Thymus (tissue), 11 donors: ENCODE measurements at regions not wholly inside any gene's neighbourhood (a gene's known extent, or its start where the extent isn't known, plus 50 kb on each side); places are given as distances from the start of the nearest gene placed in this dataset.

Source experiments
- DNase-seq, 9 donors: peaks; one replicate each; pipeline ENCODE4 v3.0.0-alpha.2; 2013; ENCODE audit warnings: low spot score in 9 of 9, low read depth in 6 of 9, missing footprints in 1 of 9
- H3K27ac ChIP-seq, 2 donors: one replicate each; pipeline ENCODE4 v1.5.1; 2013; ENCODE audit warnings: control low read depth in 1 of 2, low read depth in 1 of 2, low read length in 1 of 2, mild to moderate bottlenecking in 1 of 2, moderate library complexity in 1 of 2
- H3K27me3 ChIP-seq, 2 donors: one replicate each; pipeline ENCODE4 v1.5.1; 2013; ENCODE audit warnings: low read length in 1 of 2; ENCODE audit not compliant: control insufficient read depth in 2 of 2, insufficient read depth in 1 of 2
- H3K36me3 ChIP-seq, 2 donors: one replicate each; pipeline ENCODE4 v1.5.1; 2013; ENCODE audit warnings: low read length in 1 of 2, mild to moderate bottlenecking in 1 of 2, moderate library complexity in 1 of 2; ENCODE audit not compliant: control insufficient read depth in 2 of 2, insufficient read depth in 2 of 2
- H3K4me1 ChIP-seq, 2 donors: one replicate each; pipeline ENCODE4 v1.5.1; 2013; ENCODE audit warnings: low read length in 2 of 2; ENCODE audit not compliant: control insufficient read depth in 2 of 2, insufficient read depth in 2 of 2
- H3K4me3 ChIP-seq, 2 donors: one replicate each; pipeline ENCODE4 v1.5.1; 2013; ENCODE audit warnings: low read length in 2 of 2, control low read depth in 1 of 2, mild to moderate bottlenecking in 1 of 2
- H3K9me3 ChIP-seq, 2 donors: one replicate each; pipeline ENCODE4 v1.5.1; 2013; ENCODE audit warnings: low read length in 1 of 2, mild to moderate bottlenecking in 1 of 2; ENCODE audit not compliant: control insufficient read depth in 2 of 2, insufficient read depth in 1 of 2
- WGBS: extraction: QIAGEN DNeasy Blood & Tissue Kit; methylation state at CpG from one replicate; pipeline ENCODE4 v1.1.7; 2013; 5-methylcytosine and 5-hydroxymethylcytosine counted together
- donor health status: healthy.

DNA sequence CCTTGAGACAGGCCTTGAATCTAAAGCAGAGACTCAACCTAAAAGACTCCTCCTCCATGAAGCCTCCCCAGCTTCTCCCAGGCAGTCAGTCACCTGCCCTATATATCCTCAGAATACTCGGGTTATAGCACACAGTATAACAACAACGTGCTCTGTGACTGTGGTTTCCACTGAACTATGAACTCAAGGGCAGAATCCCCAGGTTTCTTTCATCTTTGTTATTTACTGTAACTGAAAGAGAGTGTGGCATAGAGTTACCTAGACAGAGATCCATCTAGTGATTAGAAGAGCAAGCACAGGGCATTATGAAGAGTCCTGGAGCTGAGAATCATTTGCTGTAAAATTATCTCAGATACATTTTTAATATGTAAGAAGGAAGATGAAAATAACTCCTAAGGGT lies 281.6 kb upstream of the ZNF521 start:
- no peak overlapping the region for H3K4me3 ChIP-seq
- H3K27me3 ChIP-seq: no peaks in the 10 kb centered on the region
- no peaks in the 10 kb centered on the region for H3K9me3 ChIP-seq
- peaks cover 0 to 4% of the 10 kb centered on the region in 2 donors for H3K4me1 ChIP-seq
- 89% methylated on average over 2 of the region's 2 CpGs for WGBS
- no peaks in the 10 kb centered on the region for H3K36me3 ChIP-seq
- DNase-seq: peak in 1 of 9 donors; percentile 34
- H3K27ac ChIP-seq: no peak overlapping the region

- H3K27me3 ChIP-seq: no peaks in the 10 kb centered on the region
- H3K4me3 ChIP-seq: no peak overlapping the region
- H3K27ac ChIP-seq: no peak overlapping the region
- no peak for DNase-seq
- H3K9me3 ChIP-seq: no peaks in the 10 kb centered on the region
- no peaks in the 10 kb centered on the region for H3K36me3 ChIP-seq
- peaks cover 0 to 4% of the 10 kb centered on the region in 2 donors for H3K4me1 ChIP-seq
Measured at GRCh38 chr18:25630682-25631081, 278.7 kb upstream of the ZNF521 start.

GRCh38 chr18:25621682-25622081 lies 269.7 kb upstream of the ZNF521 start:
- no peaks in the 10 kb centered on the region for H3K27me3 ChIP-seq
- WGBS: 94% methylated on average over 2 of the region's 2 CpGs
- H3K27ac ChIP-seq: no peak overlapping the region
- no peak for DNase-seq
- H3K4me3 ChIP-seq: no peak overlapping the region
- no peaks in the 10 kb centered on the region for H3K36me3 ChIP-seq
- H3K4me1 ChIP-seq: no peaks in the 10 kb centered on the region
- no peaks in the 10 kb centered on the region for H3K9me3 ChIP-seq

GRCh38 chr18:25621144-25621543 lies 269.2 kb upstream of the ZNF521 start:
- Histone ChIP-seq H3K36me3 (no peaks in the 10 kb centered on the region), H3K4me3 (no peak overlapping the region), H3K9me3 (no peaks in the 10 kb centered on the region), H3K4me1 (no peaks in the 10 kb centered on the region), H3K27ac (no peak overlapping the region), H3K27me3 (no peaks in the 10 kb centered on the region)
- DNase-seq: no peak
- 96% methylated on average over 1 of the region's 1 CpG for WGBS

GRCh38 chr18:25614168-25614567 lies 262.2 kb upstream of the ZNF521 start:
- WGBS: 94% methylated on average over 4 of the region's 4 CpGs

GRCh38 chr18:25612466-25612865 lies 260.5 kb upstream of the ZNF521 start:
- 90% methylated on average over 5 of the region's 5 CpGs for WGBS
- H3K36me3 ChIP-seq: no peaks in the 10 kb centered on the region
- no peak overlapping the region for H3K4me3 ChIP-seq
- no peak overlapping the region for H3K27ac ChIP-seq
- no peaks in the 10 kb centered on the region for H3K9me3 ChIP-seq
- H3K27me3 ChIP-seq: no peaks in the 10 kb centered on the region
- no peaks in the 10 kb centered on the region for H3K4me1 ChIP-seq
- no peak for DNase-seq

More at GRCh38 chr18:25614168-25614567, 262.2 kb upstream of the ZNF521 start:
- Histone ChIP-seq H3K4me3 (no peak overlapping the region), H3K9me3 (no peaks in the 10 kb centered on the region), H3K36me3 (no peaks in the 10 kb centered on the region), H3K4me1 (no peaks in the 10 kb centered on the region), H3K27ac (no peak overlapping the region), H3K27me3 (no peaks in the 10 kb centered on the region)
- DNase-seq: no peak

GRCh38 chr18:25608091-25608490 lies 256.1 kb upstream of the ZNF521 start:
- Histone ChIP-seq H3K4me3 (no peak overlapping the region), H3K4me1 (peaks cover 0 to 17% of the 10 kb centered on the region in 2 donors), H3K27ac (no peak overlapping the region), H3K9me3 (no peaks in the 10 kb centered on the region), H3K36me3 (no peaks in the 10 kb centered on the region), H3K27me3 (no peaks in the 10 kb centered on the region)
- no peak for DNase-seq
- 95% methylated on average over 4 of the region's 4 CpGs for WGBS

DNA sequence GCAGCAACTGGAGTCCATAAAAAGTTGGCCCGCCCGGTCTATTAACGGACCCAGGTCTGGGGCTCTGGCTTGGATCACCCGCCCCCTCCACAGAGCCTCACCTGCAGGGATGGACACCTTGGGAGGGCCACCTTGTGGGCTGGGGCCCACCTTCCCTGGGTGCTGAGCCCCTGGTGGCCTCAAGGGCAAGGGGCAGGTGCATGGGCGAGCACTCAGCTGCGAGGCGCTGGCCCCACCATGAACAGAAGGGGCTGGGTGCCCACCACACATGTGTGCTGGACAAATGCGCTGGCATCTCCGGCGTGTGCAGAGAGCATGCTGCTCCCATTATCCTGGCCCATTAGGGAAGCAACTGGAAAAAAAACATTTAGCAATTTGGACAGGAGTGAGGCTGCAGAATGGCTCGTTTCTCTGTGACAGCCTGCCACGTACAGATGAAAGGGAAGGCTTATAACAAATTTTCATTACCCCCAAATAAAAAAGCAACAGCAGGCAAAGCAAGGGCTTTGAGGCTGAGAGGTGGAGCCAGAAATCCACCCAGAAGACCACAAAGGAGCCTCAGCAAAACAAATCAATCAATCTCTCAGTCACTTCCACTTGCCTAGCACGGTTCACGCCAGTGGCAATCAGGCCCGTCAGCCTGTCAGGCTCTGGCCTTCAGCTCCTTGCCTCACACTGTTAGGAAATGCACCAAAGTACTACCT lies 253.1 kb upstream of the ZNF521 start:
- Histone ChIP-seq H3K4me1 (peaks cover 0 to 17% of the 10 kb centered on the region in 2 donors), H3K4me3 (no peak overlapping the region)
- 87% methylated on average over 15 of the region's 15 CpGs for WGBS

DNA sequence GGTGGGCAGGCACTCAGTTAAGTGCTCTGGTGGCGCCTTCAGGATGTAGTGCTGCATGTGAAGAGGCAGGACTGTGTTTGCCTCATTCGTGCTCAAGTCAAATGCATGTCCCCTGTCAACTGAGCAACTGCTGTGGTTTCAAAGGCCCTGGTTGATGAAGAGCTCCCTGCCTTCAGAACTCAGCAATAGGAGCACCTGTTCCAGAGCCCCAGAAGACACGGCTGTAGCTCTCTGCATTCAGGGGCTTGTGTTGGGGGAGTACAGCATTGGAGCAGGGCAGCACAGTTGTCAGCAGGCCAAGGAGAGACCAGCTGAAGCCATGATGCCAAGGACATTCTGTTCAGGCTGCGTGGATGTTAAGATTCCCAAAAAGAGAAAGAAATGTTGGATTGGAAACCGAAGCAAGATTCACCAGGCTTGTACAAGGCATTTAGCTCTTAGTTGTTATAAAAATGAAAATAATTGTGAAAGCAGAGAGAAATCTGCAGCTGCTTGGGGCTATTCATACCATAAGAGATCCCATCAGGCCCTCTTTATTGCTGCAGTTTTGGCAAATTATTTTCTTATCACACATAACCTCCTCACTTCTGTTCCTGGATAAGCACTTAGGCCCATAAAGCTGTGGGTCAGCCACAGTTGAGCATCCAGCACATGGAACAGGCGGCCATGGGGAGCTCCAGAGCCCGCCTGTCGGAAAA lies 252.4 kb upstream of the ZNF521 start:
- peak in 3 of 9 donors; percentile 7 to 65 (median 31) for DNase-seq
- no peaks in the 10 kb centered on the region for H3K36me3 ChIP-seq
- H3K27me3 ChIP-seq: no peaks in the 10 kb centered on the region
- H3K4me1 ChIP-seq: peaks cover 0 to 17% of the 10 kb centered on the region in 2 donors
- H3K4me3 ChIP-seq: no peak overlapping the region
- WGBS: 93% methylated on average over 8 of the region's 8 CpGs
- H3K27ac ChIP-seq: no peak overlapping the region
- no peaks in the 10 kb centered on the region for H3K9me3 ChIP-seq

More for the DNA sequence above, 253.1 kb upstream of the ZNF521 start:
- H3K27me3 ChIP-seq: no peaks in the 10 kb centered on the region
- no peaks in the 10 kb centered on the region for H3K36me3 ChIP-seq
- H3K9me3 ChIP-seq: no peaks in the 10 kb centered on the region
- H3K27ac ChIP-seq: no peak overlapping the region
- DNase-seq: peak in 2 of 9 donors; percentile 14 to 48
